Smooth muscle cell (in vitro differentiated cells): ENCODE measurements at regions not wholly inside any gene's neighbourhood (a gene's known extent, or its start where the extent isn't known, plus 50 kb on each side); places are given as distances from the start of the nearest gene placed in this dataset.

Experiments
- DNase-seq: peaks from one replicate; lab custom pipeline; 2025; ENCODE audit not compliant: unreplicated experiment; lab: John Stamatoyannopoulos, UW
- H2AFZ ChIP-seq: fragments of 200-600 bp; sonication (generic); 2 replicates; pipeline ENCODE4 v1.6.0; 2016; ENCODE audit warnings: antibody characterized with exemption, low read depth, mild to moderate bottlenecking
- H3F3A ChIP-seq: fragments of 200-600 bp; sonication (generic); 2 replicates; pipeline ENCODE4 v1.6.0; 2017; ENCODE audit warnings: antibody characterized with exemption, low read depth
- H3K27ac ChIP-seq: fragments of 200-600 bp; sonication (generic); 2 replicates; pipeline ENCODE4 v1.5.1; 2016; ENCODE audit warnings: low read depth, mild to moderate bottlenecking
- H3K27me3 ChIP-seq: fragments of 200-600 bp; sonication (generic); 2 replicates; pipeline ENCODE4 v1.6.1; 2016; ENCODE audit warnings: low read depth, mild to moderate bottlenecking
- H3K36me3 ChIP-seq: fragments of 200-600 bp; sonication (generic); 2 replicates; pipeline ENCODE4 v1.5.1; 2016; ENCODE audit warnings: low read depth
- H3K4me1 ChIP-seq: fragments of 200-600 bp; sonication (generic); 2 replicates; pipeline ENCODE4 v1.5.1; 2016; ENCODE audit warnings: low read depth
- H3K4me2 ChIP-seq: fragments of 200-600 bp; sonication (generic); 2 replicates; pipeline ENCODE4 v1.6.0; 2016; ENCODE audit warnings: mild to moderate bottlenecking
- H3K4me3 ChIP-seq: fragments of 200-600 bp; sonication (generic); 2 replicates; pipeline ENCODE4 v1.5.1; 2016; ENCODE audit warnings: mild to moderate bottlenecking
- H3K79me2 ChIP-seq: fragments of 200-600 bp; sonication (generic); 2 replicates; pipeline ENCODE4 v1.6.0; 2016; ENCODE audit warnings: low read depth, mild to moderate bottlenecking
- H3K9ac ChIP-seq: fragments of 200-600 bp; sonication (generic); 2 replicates; pipeline ENCODE4 v1.6.0; 2016; ENCODE audit warnings: low read depth
- H3K9me3 ChIP-seq: fragments of 200-600 bp; sonication (generic); replicated peaks from 2 replicates; pipeline ENCODE4 v1.5.1; 2016; ENCODE audit warnings: low read depth
- H4K20me1 ChIP-seq: fragments of 200-600 bp; sonication (generic); 2 replicates; pipeline ENCODE4 v1.6.0; 2016; ENCODE audit warnings: low read depth
- WGBS: methylation state at CpG from one replicate; pipeline ENCODE4 v1.1.7; 2016; ENCODE audit warnings: low lambda C conversion rate; 5-methylcytosine and 5-hydroxymethylcytosine counted together
- TF ChIP-seq, protein P1 (sequence below): fragments of 200-600 bp; sonication (generic); IDR thresholded peaks from 2 replicates; pipeline ENCODE4 v1.5.1; 2017; ENCODE audit warnings: borderline replicate concordance, mild to moderate bottlenecking, antibody characterized with exemption; ENCODE audit not compliant: insufficient read depth, poor library complexity, severe bottlenecking

DNA sequence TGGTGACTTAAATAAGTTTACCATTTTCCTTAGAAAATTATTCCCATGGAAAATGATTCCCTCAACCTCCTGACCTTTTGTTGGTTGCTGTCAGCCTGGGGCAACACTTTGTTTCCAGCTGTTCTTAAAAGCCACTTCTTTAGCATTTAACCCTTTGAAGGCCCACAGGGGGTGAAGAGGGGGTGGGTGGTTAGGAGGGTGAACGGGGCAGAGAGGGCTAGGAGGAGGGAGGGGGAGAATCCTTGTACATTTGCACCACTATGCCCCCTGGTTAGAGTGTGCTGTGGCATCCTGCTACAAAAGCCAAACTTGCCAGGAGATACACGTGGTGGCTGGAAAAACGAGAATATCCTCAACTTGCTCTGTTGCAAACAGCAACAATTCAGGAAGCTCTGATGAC, 273.2 kb upstream of the RGMA start:
- H3K9me3 ChIP-seq: no peaks in the 10 kb centered on the region
- H3K4me1 ChIP-seq: peaks cover 70% of the 10 kb centered on the region
- no peak overlapping the region for H3K9ac ChIP-seq
- H3K4me3 ChIP-seq: no peak overlapping the region
- H3K79me2 ChIP-seq: no peaks in the 10 kb centered on the region
- 14% methylated on average over 3 of the region's 3 CpGs for WGBS
- H3F3A ChIP-seq: no peaks in the 10 kb centered on the region
- H3K4me2 ChIP-seq: no peak overlapping the region
- H3K27me3 ChIP-seq: peaks cover 18% of the 10 kb centered on the region
- no peaks in the 10 kb centered on the region for H4K20me1 ChIP-seq
- no peaks in the 10 kb centered on the region for H3K36me3 ChIP-seq
- TF ChIP-seq, protein P1, sequence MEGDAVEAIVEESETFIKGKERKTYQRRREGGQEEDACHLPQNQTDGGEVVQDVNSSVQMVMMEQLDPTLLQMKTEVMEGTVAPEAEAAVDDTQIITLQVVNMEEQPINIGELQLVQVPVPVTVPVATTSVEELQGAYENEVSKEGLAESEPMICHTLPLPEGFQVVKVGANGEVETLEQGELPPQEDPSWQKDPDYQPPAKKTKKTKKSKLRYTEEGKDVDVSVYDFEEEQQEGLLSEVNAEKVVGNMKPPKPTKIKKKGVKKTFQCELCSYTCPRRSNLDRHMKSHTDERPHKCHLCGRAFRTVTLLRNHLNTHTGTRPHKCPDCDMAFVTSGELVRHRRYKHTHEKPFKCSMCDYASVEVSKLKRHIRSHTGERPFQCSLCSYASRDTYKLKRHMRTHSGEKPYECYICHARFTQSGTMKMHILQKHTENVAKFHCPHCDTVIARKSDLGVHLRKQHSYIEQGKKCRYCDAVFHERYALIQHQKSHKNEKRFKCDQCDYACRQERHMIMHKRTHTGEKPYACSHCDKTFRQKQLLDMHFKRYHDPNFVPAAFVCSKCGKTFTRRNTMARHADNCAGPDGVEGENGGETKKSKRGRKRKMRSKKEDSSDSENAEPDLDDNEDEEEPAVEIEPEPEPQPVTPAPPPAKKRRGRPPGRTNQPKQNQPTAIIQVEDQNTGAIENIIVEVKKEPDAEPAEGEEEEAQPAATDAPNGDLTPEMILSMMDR: no peak
- DNase-seq: no peak
- no peak overlapping the region for H2AFZ ChIP-seq
- H3K27ac ChIP-seq: no peak overlapping the region

DNA sequence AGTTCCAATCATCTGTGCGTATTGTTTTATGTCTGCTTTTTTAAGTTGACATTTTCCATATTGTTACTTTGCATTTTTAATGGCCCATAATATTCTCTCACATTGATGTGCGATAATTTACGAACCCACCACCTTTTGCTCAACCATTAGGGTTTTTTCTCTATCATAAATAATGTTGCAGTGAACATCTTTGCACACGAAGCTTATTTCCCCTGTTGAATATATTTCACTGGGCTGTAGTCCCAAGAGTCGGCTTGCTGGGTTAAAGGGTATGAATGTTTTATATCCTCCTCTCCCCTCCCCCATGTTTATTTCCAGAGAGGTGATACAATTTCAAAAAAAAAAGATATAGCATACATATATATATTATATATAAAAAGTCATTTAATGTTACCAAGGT, 272.7 kb upstream of the RGMA start:
- no peak overlapping the region for H3K4me3 ChIP-seq
- TF ChIP-seq, protein P1: no peak
- peaks cover 16% of the 10 kb centered on the region for H3K27me3 ChIP-seq
- no peaks in the 10 kb centered on the region for H3K9me3 ChIP-seq
- no peaks in the 10 kb centered on the region for H3F3A ChIP-seq
- H4K20me1 ChIP-seq: no peaks in the 10 kb centered on the region
- no peak overlapping the region for H3K27ac ChIP-seq
- H2AFZ ChIP-seq: no peak overlapping the region
- H3K4me2 ChIP-seq: peak overlapping the region; percentile 20
- H3K79me2 ChIP-seq: no peaks in the 10 kb centered on the region
- H3K9ac ChIP-seq: no peak overlapping the region
- DNase-seq: no peak
- H3K4me1 ChIP-seq: peaks cover 65% of the 10 kb centered on the region
- H3K36me3 ChIP-seq: no peaks in the 10 kb centered on the region
- 77% methylated on average over 5 of the region's 5 CpGs for WGBS

DNA sequence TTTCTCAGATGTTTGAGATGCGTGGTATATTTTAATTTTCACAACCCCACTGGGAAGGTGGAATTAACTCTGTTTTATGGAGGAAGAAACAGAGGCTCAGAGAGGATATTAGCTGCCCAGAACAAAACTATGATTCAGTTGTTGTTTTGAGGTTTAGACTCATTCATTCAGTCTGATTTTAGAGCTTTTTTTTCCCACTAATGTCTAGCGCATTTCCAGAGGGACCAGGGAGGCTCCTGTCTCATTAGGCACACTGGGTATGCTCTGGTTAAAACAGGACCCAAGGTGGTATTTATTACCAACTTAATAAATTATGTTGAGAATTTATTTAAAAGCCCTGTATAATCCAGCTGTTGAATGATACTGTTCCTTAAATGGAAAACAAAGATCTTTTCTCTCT, 272.0 kb upstream of the RGMA start:
- peak overlapping the region; percentile 39 for H3K27ac ChIP-seq
- H3K36me3 ChIP-seq: no peaks in the 10 kb centered on the region
- H3K4me1 ChIP-seq: peaks cover 57% of the 10 kb centered on the region
- no peak for DNase-seq
- no peak overlapping the region for H3K9ac ChIP-seq
- H2AFZ ChIP-seq: no peak overlapping the region
- no peaks in the 10 kb centered on the region for H3F3A ChIP-seq
- WGBS: 37% methylated on average over 2 of the region's 2 CpGs
- H3K9me3 ChIP-seq: no peaks in the 10 kb centered on the region
- H3K79me2 ChIP-seq: no peaks in the 10 kb centered on the region
- H3K4me3 ChIP-seq: no peak overlapping the region
- TF ChIP-seq, protein P1: no peak
- H3K4me2 ChIP-seq: peak overlapping the region; percentile 35
- H4K20me1 ChIP-seq: no peaks in the 10 kb centered on the region
- peaks cover 9% of the 10 kb centered on the region for H3K27me3 ChIP-seq

DNA sequence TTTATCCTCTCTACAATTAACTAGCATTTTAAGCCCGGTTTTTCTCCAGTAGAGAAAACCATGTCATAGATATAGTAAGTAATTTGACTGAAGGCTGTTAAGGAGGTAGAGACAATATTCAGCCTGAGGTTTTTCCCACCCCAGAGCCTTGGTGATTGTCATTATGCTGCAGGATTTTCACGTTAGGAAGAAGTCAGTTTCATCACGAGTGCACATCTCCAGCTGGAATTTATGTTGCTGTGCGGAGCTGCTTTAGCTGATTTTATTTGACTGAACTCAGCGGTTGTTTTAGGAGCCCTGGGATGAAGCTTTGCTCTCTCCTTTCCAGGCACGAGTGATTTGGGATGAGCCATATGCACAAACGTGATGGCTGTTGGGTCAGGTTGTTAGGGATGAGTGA, 271.3 kb upstream of the RGMA start:
- Histone ChIP-seq H3K79me2 (no peaks in the 10 kb centered on the region), H2AFZ (no peak overlapping the region), H3K4me3 (no peak overlapping the region), H3F3A (no peaks in the 10 kb centered on the region), H3K36me3 (no peaks in the 10 kb centered on the region), H3K27ac (peak overlapping the region; percentile 39), H3K9ac (no peak overlapping the region), H3K4me2 (peak overlapping the region; percentile 35), H3K9me3 (no peaks in the 10 kb centered on the region), H3K4me1 (peaks cover 51% of the 10 kb centered on the region), H4K20me1 (no peaks in the 10 kb centered on the region), H3K27me3 (peaks cover 2% of the 10 kb centered on the region)
- WGBS: 51% methylated on average over 7 of the region's 7 CpGs
- DNase-seq: no peak
- TF ChIP-seq, protein P1: no peak
